ENCODE measurements at regions not wholly inside any gene's neighbourhood (a gene's known extent, or its start where the extent isn't known, plus 50 kb on each side); places are given as distances from the start of the nearest gene placed in this dataset.

DNA sequence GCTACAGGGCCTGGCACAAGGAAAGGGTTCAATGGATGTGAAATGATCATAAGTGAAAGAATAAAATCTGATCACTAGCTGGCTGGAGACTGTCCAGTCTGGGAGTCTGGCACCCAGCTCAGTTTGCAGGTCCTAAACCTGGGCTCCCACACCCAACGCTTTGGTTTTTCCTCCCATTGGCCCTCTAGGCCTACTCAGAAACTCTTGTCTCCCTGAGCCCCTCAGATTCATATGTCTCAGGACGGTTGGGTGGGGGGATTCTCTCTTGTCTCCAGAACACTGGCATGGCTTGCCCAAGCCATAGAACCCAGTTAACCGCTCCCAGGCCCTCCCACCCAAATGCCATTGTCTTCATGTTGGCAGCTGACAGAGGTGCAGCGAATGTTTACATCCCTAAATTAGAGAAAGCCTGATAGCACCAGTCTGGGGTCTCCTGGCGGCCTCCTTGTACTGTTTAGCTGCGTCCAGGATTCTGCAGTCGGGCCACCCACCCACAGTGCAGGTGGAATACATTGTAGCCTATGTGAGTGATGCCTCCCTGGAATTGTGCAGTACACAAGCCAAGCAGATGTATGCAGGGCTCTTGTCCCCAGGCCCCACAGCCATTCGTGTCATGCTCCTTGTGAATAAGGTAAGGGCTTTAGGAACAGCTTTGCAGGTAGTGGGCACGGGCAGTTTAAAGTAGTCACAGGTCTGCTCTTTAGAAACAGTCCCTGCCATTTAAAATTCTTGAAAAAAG lies 266.3 kb downstream of the XXYLT1 start:
- no peak for DNase-seq (ENCODE audit: low read depth, low spot score)
- H3K9ac ChIP-seq (ENCODE audit: insufficient read length, low read depth) = no peak overlapping the region
- H3K4me1 ChIP-seq (ENCODE audit: insufficient read depth, insufficient read length) = peaks cover 3% of the 10 kb centered on the region
- H3K9me3 ChIP-seq (ENCODE audit: insufficient read depth, low read length) = 0 out of 2 replicates have a peak, but pooled peaks cover 8% of the 10 kb centered on the region
- no peaks in the 10 kb centered on the region for H3K36me3 ChIP-seq (ENCODE audit: insufficient read depth, insufficient read length, low read length)
- H3K27me3 ChIP-seq (ENCODE audit: insufficient read depth, insufficient read length) = no peaks in the 10 kb centered on the region
- no peak overlapping the region for H3K4me3 ChIP-seq (ENCODE audit: insufficient read length, low read depth)
- TF ChIP-seq ZNF274 (IDR thresholded peaks at IDR 0.05; ENCODE audit: low read depth, low read length) (no peak), SUZ12 (IDR thresholded peaks at IDR 0.05; ENCODE audit: extremely low read depth, insufficient read depth, insufficient read length) (no peak), YY1 (IDR thresholded peaks at IDR 0.05; ENCODE audit: insufficient read depth, insufficient read length) (no peak)

DNA sequence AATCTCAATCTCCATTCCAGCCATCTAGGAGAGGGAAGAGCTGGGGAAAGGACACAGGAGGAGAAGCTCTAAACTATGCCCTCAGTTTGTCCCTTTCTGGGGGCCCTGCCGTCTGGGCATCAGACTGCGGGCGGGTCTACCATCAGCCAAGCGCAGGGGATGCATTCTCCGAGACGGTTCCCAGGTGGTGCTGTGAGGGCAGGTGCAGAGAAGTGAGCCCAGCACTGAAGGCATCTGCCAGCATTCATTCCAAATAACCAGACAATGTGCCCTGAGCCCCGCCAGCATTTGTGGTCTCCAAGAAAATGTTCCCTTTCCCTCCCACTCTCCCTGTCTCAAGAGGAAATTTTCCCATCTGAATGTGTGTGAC lies 265.7 kb downstream of the XXYLT1 start:
- Histone ChIP-seq H3K36me3 (ENCODE audit: insufficient read depth, insufficient read length, low read length) (no peaks in the 10 kb centered on the region), H3K27me3 (ENCODE audit: insufficient read depth, insufficient read length) (no peaks in the 10 kb centered on the region), H3K4me1 (ENCODE audit: insufficient read depth, insufficient read length) (peaks cover 3% of the 10 kb centered on the region), H3K4me3 (ENCODE audit: insufficient read length, low read depth) (no peak overlapping the region), H3K9me3 (ENCODE audit: insufficient read depth, low read length) (peaks cover 14% of the 10 kb centered on the region; the same call in 1 of the 2 replicates), H3K9ac (ENCODE audit: insufficient read length, low read depth) (no peak overlapping the region)
- no peak for DNase-seq (ENCODE audit: low read depth, low spot score)
- TF ChIP-seq SUZ12 (IDR thresholded peaks at IDR 0.05; ENCODE audit: extremely low read depth, insufficient read depth, insufficient read length) (no peak), ZNF274 (IDR thresholded peaks at IDR 0.05; ENCODE audit: low read depth, low read length) (no peak), YY1 (IDR thresholded peaks at IDR 0.05; ENCODE audit: insufficient read depth, insufficient read length) (no peak)

DNA sequence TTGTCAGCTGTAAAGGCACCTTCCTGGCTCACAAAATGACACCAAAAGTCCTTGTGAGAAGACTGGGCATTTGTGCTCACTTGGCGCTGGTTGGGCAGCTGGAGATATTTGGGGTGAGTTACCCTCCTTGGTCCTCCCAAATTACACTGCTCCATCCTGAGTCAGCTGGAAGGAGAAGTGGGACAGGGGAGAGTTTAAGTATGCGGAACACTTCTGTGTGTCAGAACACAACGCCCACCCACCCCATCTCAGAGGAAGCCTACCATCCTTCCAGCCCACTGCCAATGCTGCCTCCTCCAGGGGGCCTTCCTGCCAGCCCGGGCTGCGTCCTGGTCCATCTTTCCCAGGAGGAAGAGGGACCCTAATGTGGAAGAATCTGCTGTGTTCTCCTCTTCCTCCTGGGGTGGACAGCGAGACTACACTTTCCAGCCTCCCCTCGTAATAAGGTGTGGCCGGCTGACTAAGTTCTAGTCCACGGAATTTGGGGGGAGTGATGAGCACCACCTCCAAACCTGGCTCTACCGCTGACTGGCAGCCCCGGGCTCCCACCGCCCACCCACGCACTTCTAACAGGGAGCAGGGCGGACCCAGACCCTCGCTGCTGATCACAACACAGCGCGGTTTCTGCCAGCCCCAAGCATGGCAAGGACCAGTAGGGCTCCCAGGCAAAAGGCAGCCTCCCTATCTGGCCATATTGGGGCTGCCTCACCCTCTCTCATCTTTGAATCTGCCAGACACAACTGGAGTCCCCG lies 265.0 kb downstream of the XXYLT1 start:
- Histone ChIP-seq H3K4me3 (ENCODE audit: insufficient read length, low read depth) (no peak overlapping the region), H3K9ac (ENCODE audit: insufficient read length, low read depth) (no peak overlapping the region), H3K36me3 (ENCODE audit: insufficient read depth, insufficient read length, low read length) (no peaks in the 10 kb centered on the region), H3K27me3 (ENCODE audit: insufficient read depth, insufficient read length) (no peaks in the 10 kb centered on the region), H3K4me1 (ENCODE audit: insufficient read depth, insufficient read length) (peaks cover 3% of the 10 kb centered on the region), H3K9me3 (ENCODE audit: insufficient read depth, low read length) (peaks cover 16% of the 10 kb centered on the region; the same call in 1 of the 2 replicates)
- no peak for DNase-seq (ENCODE audit: low read depth, low spot score)
- TF ChIP-seq YY1 (IDR thresholded peaks at IDR 0.05; ENCODE audit: insufficient read depth, insufficient read length) = no peak
- no peak for TF ChIP-seq SUZ12 (IDR thresholded peaks at IDR 0.05; ENCODE audit: extremely low read depth, insufficient read depth, insufficient read length)
- TF ChIP-seq ZNF274 (IDR thresholded peaks at IDR 0.05; ENCODE audit: low read depth, low read length) = no peak

DNA sequence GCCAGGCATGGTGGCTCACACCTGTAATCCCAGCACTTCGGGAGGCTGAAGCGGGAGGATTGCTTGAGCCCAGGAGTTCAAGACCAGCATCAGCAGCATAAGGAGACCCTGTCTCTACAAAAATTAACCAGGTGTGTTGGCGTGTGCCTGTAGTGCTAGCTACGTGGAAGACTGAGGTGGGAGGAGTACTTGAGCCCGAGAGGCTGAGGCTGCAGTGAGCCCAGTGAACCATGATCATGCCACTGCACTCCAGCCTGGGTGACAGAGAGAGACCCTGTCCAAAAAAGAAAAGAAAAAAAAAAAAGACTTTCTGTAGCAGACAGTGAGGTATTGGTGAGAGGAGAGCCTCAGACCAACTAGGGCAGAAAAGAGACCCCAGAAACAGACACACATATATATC lies 263.8 kb downstream of the XXYLT1 start:
- DNase-seq (ENCODE audit: low read depth, low spot score) = no peak
- Histone ChIP-seq H3K9ac (ENCODE audit: insufficient read length, low read depth) (no peak overlapping the region), H3K4me3 (ENCODE audit: insufficient read length, low read depth) (no peak overlapping the region), H3K36me3 (ENCODE audit: insufficient read depth, insufficient read length, low read length) (no peaks in the 10 kb centered on the region), H3K27me3 (ENCODE audit: insufficient read depth, insufficient read length) (no peaks in the 10 kb centered on the region), H3K4me1 (ENCODE audit: insufficient read depth, insufficient read length) (peaks cover 3% of the 10 kb centered on the region), H3K9me3 (ENCODE audit: insufficient read depth, low read length) (peaks cover 10% of the 10 kb centered on the region; the same call in 1 of the 2 replicates)
- TF ChIP-seq ZNF274 (IDR thresholded peaks at IDR 0.05; ENCODE audit: low read depth, low read length) (no peak), YY1 (IDR thresholded peaks at IDR 0.05; ENCODE audit: insufficient read depth, insufficient read length) (no peak), SUZ12 (IDR thresholded peaks at IDR 0.05; ENCODE audit: extremely low read depth, insufficient read depth, insufficient read length) (no peak)

DNA sequence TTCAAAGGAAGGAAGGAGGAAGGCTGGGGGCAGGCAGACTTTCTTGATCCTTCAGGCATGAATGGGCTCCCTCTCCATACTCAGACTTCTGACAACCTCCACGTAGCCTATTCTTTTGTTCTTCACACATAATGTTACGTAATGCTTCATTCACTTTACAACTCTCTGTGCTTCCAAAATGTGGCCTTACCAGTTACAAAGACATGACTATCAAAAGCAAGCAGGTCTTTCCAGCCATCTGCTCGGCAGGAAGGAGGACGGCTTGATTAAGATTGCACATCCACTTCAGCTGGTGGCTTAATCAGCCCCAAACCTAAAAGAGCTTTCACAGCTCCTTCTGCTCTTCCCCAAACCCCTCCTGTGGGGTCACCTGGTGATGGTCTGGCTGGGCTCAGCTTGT lies 263.2 kb downstream of the XXYLT1 start:
- DNase-seq (ENCODE audit: low read depth, low spot score) = no peak
- TF ChIP-seq SUZ12 (IDR thresholded peaks at IDR 0.05; ENCODE audit: extremely low read depth, insufficient read depth, insufficient read length) (no peak), ZNF274 (IDR thresholded peaks at IDR 0.05; ENCODE audit: low read depth, low read length) (no peak), YY1 (IDR thresholded peaks at IDR 0.05; ENCODE audit: insufficient read depth, insufficient read length) (no peak)
- Histone ChIP-seq H3K27me3 (ENCODE audit: insufficient read depth, insufficient read length) (no peaks in the 10 kb centered on the region), H3K4me1 (ENCODE audit: insufficient read depth, insufficient read length) (peaks cover 3% of the 10 kb centered on the region), H3K9ac (ENCODE audit: insufficient read length, low read depth) (no peak overlapping the region), H3K9me3 (ENCODE audit: insufficient read depth, low read length) (peaks cover 10% of the 10 kb centered on the region; the same call in 1 of the 2 replicates), H3K36me3 (ENCODE audit: insufficient read depth, insufficient read length, low read length) (no peaks in the 10 kb centered on the region), H3K4me3 (ENCODE audit: insufficient read length, low read depth) (no peak overlapping the region)

DNA sequence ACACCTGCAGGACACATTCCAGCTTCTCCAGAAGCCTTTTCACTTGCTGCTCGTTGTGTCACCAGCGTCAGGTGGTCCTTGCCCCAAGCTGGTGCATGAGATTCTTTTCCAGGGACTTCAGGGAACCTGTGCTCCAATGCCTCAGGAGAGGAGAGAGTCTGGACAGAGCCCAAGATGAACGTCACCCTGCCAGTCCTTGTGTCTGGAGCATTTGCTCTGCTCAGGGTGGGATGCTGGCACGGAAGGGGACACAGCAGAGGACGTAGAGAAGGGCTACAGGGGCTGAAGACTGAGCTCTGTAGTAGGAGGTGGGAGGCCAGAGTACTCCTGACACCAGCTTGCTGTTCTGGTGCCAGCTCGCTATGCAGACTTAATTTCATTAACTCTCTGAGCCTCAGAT lies 262.1 kb downstream of the XXYLT1 start:
- H3K4me1 ChIP-seq (ENCODE audit: insufficient read depth, insufficient read length) = peaks cover 3% of the 10 kb centered on the region

DNA sequence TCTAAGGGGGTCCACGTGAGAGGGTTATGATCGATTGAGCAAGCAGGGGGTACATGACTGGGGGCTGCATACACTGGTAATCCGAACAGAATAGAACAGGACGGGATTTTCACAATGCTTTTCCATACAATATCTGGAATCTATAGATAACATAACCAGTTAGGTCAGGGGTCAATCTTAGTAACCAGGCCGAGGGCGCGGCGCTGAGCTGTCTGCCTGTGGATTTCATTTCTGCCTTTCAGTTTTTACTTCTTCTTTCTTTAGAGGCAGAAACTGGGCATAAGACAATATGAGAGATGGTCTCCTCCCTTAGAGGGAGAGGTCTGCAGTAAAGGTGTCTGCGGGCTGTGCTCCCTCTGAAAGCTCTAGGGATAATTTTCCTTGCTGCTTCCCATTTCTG lies 261.3 kb downstream of the XXYLT1 start:
- Histone ChIP-seq H3K36me3 (ENCODE audit: insufficient read depth, insufficient read length, low read length) (no peaks in the 10 kb centered on the region), H3K27me3 (ENCODE audit: insufficient read depth, insufficient read length) (no peaks in the 10 kb centered on the region), H3K4me1 (ENCODE audit: insufficient read depth, insufficient read length) (peaks cover 3% of the 10 kb centered on the region), H3K4me3 (ENCODE audit: insufficient read length, low read depth) (no peak overlapping the region), H3K9me3 (ENCODE audit: insufficient read depth, low read length) (peaks cover 10% of the 10 kb centered on the region; the same call in 1 of the 2 replicates), H3K9ac (ENCODE audit: insufficient read length, low read depth) (no peak overlapping the region)
- TF ChIP-seq SUZ12 (IDR thresholded peaks at IDR 0.05; ENCODE audit: extremely low read depth, insufficient read depth, insufficient read length) (no peak), YY1 (IDR thresholded peaks at IDR 0.05; ENCODE audit: insufficient read depth, insufficient read length) (no peak), ZNF274 (IDR thresholded peaks at IDR 0.05; ENCODE audit: low read depth, low read length) (no peak)
- DNase-seq (ENCODE audit: low read depth, low spot score) = no peak

More for the DNA sequence above, 262.1 kb downstream of the XXYLT1 start:
- TF ChIP-seq ZNF274 (IDR thresholded peaks at IDR 0.05; ENCODE audit: low read depth, low read length) = no peak
- TF ChIP-seq YY1 (IDR thresholded peaks at IDR 0.05; ENCODE audit: insufficient read depth, insufficient read length) = no peak
- no peak for TF ChIP-seq SUZ12 (IDR thresholded peaks at IDR 0.05; ENCODE audit: extremely low read depth, insufficient read depth, insufficient read length)
- no peak overlapping the region for H3K4me3 ChIP-seq (ENCODE audit: insufficient read length, low read depth)
- H3K9ac ChIP-seq (ENCODE audit: insufficient read length, low read depth) = no peak overlapping the region
- H3K9me3 ChIP-seq (ENCODE audit: insufficient read depth, low read length) = peaks cover 10% of the 10 kb centered on the region; the same call in 1 of the 2 replicates
- no peaks in the 10 kb centered on the region for H3K36me3 ChIP-seq (ENCODE audit: insufficient read depth, insufficient read length, low read length)
- H3K27me3 ChIP-seq (ENCODE audit: insufficient read depth, insufficient read length) = no peaks in the 10 kb centered on the region
- no peak for DNase-seq (ENCODE audit: low read depth, low spot score)

Data from NT2/D1 (cell line).